ENCODE measurements at regions not wholly inside any gene's neighbourhood (a gene's known extent, or its start where the extent isn't known, plus 50 kb on each side); places are given as distances from the start of the nearest gene placed in this dataset.

DNA sequence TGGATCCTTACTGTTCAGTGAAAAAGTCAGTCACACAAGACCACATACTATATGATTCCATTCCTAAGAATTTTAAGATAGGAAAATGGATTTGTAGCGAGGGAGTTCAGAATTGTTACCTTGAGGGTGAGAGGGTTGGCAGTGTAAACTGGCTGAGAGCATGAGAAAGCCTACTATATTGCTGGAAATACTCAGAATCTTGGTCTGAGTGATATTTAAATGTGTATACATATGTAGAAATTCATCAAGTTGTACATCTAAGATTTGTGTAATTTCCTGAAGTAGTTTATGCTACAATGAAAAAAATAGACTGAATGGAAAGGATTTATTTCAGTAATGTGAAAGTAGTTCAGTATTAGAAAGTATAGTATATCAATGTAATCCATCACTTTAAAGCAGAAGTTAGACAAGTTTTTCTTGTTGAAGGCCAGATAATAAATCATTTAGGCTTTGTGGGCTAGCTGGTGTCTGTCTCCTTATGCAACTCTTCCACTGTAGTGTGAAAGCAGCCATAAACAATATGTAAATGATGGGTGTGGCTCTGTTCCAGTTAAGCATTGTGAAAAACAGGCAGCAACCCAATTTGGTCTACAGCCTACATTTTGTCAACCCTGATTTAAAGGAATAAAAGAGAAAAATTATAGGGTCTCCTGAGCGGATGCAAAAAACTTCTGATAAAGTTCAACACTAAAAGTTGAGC is 127.2 kb upstream of the THY1 start:
- DNase-seq (ENCODE audit: extremely low read depth in 1 of 2, low read depth in 1 of 2) = no peak

DNA sequence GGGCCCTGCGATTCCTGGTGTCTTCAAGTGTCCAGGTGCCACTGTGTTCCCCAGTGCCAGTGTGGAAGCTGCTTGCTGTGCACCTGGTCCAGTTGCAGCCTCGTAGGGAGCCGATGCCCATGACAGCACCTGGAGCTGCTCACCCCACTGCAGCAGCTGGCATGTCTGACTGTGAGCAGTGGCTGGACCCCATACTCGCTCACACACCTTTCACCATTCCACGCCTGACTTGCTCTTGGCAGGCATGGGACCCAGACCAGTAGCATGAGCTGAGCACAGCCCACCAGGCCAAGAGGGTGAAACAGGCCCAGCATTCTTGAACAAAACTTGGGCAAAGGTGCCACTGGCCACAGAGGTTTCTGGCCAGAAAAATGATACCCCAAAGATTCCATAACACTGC is 124.5 kb upstream of the THY1 start:
- no peak for DNase-seq (ENCODE audit: extremely low read depth in 1 of 2, low read depth in 1 of 2)

DNA sequence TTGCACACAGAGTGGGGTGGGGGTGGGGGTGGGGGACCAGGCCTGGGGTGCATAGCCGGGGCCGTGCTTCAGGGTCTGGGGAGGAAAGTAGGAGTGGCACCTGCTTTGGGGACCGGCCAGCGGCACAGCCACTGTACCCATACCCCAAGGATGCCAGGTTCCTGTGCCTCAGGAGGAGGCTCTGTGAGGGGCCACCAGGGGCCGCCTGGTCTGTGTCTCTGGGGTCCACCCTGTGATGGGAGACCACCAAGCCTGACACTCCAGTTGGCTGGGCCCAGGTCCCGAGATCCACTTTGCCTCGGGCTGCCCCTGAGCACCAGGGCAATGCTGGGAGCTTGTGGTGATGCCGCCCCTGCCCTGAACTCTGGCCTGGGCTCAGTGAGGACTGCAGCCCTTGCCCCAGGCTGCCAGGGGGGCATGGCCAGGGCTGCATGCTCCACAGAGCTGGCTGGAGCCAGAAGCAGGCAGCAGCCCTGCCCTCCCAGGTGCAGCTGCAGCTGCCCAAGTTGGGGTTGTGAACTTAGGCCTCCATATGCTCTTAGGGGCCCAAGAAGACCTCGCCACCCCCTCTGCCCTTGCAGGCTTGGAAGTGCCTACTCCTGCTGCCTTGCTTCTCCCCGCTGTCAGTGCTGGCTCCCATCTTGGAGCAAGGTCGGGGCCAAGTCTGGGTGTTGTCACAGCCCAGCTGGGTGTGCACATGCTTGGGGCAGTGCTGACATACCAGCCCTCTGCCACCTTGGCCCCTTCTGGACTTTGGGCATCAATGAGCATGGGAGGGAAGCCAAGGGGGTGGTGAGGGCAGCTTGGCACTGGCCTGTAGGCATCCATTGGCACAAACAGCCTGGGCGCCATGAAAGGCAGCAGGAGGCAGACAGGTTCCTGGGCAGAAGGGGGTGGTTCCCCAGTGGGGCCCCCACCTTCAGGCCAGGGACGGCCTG is 123.3 kb upstream of the THY1 start:
- no peak for DNase-seq (ENCODE audit: extremely low read depth in 1 of 2, low read depth in 1 of 2)

DNA sequence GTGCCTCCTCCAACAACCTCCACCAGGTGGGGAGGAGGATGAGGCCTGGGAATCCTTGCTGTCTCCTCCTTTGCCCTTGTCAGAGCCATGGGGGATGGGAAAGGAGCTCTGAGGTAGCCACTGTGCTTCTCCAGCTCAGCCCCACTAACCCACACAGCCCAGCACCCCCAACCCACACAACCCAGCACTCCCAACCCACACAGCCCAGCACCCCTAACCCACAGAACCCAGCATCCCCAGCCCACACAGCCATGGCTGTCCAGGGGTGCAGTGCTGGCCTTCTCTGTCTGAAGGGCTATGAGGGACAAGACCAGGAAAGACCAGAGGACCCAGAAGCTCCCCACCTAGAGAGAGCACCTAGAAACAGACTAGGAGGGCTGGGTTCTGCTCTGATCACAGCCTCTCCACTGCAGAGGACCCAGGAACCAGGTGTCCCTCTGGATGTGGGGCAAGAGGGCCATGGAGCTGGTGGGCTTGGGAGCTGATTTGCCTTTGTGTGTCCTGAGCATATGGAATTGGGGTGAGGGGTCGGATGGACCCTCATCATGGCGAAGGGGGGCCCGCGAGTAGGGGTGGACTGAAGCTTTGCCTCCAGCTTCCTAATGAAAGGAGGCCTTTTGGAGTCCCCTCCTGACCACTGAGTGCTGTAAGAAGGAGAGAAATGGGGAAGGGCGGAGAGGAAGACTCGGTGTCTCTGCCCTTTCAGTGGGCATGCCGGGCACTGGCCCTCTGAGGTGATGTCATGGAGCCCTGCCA is 117.6 kb upstream of the THY1 start:
- no peak for DNase-seq (ENCODE audit: extremely low read depth in 1 of 2, low read depth in 1 of 2)

DNA sequence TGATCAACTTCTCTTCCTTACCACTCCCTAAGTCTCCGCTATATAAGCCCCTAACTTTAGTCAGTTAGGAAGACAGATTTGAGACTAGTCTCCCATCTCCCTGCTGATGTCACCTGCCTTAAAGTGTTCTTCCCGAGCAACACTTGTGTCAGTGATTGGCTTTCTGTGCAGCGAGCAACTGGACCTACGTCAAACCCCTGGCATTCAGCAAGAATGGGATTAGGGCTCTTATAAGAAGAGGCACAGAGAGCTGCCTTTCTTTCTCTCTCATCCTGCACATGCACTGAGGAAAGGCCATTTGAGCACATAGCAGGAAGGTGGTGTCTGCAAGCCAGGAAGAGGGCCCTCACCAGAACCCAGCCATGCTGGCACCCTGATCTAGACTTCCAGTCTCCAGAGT is 116.6 kb upstream of the THY1 start:
- no peak for DNase-seq (ENCODE audit: extremely low read depth in 1 of 2, low read depth in 1 of 2)

DNA sequence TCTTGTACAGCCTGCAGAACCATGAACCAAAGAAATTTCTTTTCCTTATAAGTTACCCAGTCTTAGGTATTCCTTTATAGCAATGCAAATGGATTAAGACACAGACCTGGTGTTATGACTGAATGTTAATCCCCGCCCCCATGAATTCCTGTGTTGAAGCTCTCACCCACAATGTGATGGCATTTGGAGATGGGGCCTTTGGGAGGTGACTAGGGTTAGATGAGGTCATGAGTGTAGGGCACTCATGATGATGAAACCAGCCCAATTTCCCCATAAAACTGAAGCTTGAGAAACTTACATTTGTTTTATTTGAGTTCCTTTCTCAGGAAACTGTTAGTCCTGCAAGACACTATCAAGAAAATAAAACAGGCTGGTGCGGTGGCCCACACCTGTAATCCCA is 115.8 kb upstream of the THY1 start:
- DNase-seq (ENCODE audit: extremely low read depth in 1 of 2, low read depth in 1 of 2) = no peak

DNA sequence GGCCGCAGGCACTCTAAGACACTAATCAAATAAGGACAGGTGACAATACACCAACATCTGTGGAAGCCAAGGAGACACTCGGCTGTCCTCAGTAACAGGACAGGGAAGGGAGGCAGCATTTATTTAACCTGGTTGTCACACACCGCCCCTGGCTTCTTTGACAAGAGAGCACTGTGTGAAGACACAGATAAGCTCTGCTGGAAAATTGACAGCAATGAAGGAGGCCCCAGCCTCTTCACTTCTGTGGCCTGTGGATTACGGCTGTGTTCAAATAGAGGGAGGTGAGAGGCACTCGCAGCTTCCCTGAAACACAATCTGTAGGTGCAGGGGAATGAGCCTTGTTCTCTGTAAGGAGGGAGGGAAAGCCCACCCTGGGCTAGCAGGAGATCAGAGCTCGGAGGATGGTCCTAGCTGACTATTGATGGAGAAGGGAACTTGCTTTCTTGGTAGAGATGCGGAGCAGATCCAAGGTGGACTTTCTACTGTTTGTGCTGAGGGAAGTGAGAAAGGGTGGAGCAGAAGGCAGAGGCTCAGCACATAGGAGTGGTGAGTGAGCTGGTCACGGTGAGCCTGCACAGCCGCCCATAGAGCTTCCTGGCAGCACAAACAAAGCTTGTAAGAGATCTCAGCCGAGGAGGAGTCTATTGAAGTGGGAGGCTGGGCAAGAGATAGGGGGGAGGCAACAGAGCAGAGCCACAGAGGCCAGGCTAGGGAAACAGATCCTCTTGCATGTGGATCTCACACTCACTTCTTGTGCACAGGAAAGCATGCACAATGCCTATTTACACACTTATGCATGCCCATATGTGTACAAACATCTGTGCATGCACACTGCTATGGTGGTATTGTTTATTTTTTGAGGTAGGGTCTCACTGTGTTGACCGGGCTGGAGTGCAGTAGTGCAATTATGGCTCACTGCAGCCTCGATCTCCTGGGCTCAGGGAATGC is 114.6 kb upstream of the THY1 start:
- no peak for DNase-seq (ENCODE audit: extremely low read depth in 1 of 2, low read depth in 1 of 2)

DNA sequence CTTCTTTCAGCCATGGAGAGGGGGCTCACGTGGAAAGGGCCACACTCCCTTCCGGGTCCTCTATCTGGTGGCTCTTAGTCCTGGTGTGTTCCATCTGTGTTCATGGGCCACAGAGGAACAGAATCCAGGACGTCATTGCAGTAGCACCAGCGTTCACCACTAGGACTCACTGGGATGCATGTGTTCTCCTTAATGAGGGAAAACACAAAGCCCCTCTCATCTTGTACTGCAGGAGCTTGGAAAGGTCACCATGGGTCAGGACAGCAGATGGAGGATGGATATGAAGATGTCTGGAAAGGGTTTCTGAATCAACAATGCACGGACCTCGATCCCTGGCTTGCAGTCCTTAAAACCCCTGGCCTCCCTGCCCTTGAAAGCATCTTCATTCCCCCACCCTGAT is 113.8 kb upstream of the THY1 start:
- no peak for DNase-seq (ENCODE audit: extremely low read depth in 1 of 2, low read depth in 1 of 2)

DNA sequence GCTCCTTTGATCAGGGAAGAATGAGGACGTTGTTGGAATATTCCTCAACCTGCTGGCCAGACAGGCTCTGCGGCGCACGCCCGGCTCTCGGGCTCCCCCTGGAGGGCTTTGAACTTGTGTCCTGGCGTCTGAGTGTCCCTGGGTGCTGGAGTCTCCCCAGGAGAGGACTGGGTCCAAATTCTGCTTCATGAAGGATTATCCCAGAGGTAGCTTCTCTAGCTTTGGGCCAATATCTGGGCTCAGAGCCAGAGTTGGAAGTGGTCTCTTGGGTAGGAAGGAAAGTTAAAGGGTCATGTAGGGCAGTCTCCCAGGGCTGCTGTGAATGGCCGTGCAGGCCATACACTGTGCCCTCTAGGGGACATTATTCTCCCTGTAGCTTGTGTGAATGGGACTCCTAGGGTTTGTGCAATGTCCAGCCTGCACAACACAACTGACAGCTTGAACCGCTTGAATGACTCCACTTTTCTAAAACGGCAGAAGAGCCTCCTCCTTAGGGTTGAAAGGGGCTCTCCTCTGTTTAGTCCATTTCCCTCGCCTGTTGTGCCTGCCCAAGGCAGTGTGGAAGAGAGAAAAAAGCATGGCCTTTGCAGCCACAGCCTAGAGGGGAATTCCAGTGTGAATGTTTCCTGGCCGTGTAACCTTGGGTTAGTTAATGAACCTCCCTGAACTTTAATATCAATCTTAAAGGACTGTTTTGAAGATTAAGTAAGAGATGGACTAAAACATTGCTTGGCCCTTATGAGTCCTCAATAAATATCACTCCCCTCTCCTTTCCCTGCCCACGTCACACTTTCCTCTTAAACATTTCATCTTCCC is 111.2 kb upstream of the THY1 start:
- DNase-seq (ENCODE audit: extremely low read depth in 1 of 2, low read depth in 1 of 2) = peak in 1 of 2 donors; percentile 25

DNA sequence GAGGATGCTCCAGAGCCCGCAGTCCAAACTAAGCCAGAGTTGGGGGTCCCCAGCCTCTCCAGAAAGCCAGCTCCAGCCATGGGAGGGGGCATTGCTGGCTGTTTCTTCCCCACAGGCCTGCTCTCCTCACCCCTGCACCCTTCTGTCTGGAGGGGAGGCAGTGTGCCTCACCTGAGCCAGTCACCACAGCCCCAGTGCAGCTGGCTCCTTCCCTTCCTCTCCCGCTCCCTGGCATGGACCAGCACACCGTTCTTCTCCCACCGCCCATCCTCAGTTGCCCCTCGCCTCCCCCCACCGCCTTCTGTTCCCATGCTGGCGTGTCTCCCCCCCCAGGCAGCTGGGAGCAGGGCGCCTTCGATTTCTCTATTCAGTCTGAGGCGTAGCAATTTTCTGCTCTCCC is 110.5 kb upstream of the THY1 start:
- no peak for DNase-seq (ENCODE audit: extremely low read depth in 1 of 2, low read depth in 1 of 2)

DNA sequence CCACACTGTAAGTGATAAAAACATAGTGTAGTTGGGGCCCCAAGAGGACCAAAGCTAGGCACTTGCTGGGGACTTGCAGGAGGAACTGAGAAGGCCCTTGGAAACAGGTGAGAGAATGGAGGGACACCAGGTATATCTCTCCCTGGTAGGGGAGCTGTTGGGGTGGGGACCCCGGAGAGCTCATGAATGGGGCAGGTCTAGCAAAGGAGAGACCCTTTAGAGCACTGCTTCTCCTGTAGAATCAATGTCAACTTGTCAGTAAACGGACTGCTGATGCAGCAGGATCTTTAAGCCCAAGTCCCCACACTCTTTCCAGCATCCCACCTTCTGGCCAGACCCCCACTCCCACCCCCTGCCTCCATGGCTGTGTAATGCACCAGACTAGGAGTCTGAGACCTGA is 109.6 kb upstream of the THY1 start:
- DNase-seq (ENCODE audit: extremely low read depth in 1 of 2, low read depth in 1 of 2) = no peak

DNA sequence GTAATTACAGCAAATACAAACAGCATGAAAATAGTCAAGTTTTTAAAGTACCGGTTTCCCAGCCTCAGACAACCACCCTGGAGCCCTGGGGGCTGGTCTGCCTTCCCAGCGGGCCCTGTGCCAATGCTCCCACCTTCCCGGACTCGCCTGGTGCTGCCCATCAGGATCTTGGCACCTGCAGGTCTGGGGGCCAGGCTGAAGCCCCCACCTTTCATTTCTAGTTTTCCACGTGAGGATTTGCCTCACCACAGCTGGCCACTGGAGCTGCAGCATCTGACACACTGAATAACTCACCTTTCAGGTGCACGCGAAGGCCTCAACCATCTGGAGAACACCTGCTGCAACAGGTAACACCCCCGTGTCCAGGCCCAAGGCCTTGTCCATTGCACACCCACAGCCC is 108.7 kb upstream of the THY1 start:
- no peak for DNase-seq (ENCODE audit: extremely low read depth in 1 of 2, low read depth in 1 of 2)

DNA sequence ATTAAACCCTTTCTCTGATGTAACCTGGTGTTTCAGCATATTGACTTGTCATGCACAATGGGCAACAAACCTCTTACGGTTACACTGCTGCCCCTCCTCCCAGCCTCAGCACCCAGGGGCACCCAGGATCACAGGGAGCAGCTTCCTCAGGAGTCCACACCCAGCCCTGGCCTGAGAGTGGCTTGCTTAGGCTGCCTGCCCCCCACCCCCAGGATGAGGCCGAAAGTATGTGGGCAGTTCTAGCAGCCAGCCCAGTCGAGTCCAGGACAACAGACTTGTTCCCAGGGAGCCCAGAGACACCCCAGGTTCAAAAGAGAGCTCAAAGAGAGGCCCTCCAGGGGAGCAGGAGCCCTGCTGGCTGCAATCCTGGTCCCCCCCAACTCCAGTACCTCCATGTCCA is 108.1 kb upstream of the THY1 start:
- no peak for DNase-seq (ENCODE audit: extremely low read depth in 1 of 2, low read depth in 1 of 2)

DNA sequence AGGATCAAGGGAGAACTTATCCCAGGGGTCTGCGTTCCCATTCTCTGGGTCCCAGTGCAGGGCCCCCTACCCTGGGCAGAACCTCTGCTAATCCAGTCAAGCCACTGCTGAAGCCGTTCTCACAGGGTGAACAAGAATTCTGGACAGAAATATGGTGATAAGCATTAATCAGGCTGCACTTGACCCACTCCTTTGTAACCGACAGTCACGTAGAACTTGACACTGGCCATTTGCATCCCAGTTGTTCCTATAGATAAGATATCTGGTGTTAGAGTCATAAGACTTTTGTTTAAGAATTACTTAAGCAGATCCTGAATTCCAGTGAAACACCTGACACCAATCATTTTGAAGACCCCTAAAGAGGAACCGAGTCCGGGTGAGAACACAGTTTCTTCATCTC is 107.5 kb upstream of the THY1 start:
- no peak for DNase-seq (ENCODE audit: extremely low read depth in 1 of 2, low read depth in 1 of 2)

DNA sequence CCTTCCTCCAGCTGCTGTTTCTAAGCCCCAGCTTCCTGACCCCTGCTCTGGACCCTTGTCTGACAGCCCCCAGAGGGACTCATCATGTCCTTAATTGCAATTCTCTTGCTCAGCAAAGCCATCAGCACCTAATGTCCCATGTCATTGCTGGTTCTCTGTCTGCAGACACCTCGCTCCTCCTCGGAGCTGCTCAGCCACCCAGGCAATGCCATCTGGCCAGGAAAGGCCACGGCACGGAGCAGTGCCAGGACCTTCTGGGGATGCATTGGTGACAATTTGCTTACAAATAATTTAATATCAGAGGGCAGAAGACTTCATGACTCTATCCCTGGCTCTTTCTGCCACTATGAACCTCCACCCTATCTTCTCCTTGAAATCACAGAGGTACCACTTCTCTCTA is 107.0 kb upstream of the THY1 start:
- no peak for DNase-seq (ENCODE audit: extremely low read depth in 1 of 2, low read depth in 1 of 2)

DNA sequence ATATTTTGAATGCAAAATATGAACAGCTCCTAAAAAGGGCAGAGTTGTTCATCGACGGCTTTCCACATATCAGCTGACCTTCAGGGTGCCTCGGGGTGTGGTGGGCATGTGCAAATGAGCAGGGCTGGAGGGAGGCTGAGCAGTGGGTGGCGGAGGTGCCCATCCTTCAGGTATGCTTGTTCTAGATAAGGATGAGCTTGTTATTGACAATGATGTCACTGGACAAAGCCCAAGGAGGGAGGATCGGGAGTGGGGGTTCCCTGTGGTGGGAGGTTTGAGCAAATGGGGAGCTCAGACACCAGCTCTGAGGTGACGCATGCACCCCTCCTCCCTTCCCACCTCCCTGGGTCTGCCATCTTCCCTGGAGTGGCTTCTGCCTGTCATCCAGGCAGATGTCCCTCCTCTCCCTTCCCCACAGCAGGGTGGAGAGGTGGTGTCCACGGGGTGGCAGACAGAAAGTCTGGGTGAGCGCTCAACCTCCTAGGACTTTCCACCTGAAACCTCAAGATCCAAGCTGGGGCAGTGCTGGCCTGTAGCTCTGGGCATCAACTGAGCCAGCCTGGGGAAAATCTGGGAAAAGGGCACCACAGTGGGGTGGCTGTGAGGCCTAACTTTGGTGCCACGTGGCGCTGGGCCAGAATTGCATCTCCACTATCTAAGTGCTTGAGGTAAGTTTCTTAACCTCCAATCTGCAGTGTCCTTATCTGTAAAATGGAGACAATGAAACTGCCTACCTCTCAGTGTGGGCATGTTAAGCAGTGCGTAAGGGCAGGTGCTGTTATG is 106.3 kb upstream of the THY1 start:
- no peak for DNase-seq (ENCODE audit: extremely low read depth in 1 of 2, low read depth in 1 of 2)

DNA sequence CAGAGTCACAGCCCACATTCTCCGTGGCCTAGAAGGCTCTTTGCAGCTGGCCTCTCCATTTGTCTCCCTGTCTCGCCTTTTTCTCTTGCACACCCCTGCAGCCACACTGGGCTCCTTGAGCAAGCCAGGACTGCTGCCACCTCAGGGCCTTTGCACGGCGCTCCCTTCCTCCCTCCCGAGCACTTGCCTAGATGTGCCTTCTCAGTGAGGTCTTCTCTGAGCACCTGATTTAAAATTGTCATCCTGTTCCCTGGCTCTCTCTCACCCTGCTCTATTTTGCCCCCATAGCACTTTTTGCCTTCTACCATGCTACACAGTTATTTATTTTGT is 102.9 kb upstream of the THY1 start:
- no peak for DNase-seq (ENCODE audit: extremely low read depth in 1 of 2, low read depth in 1 of 2)

DNA sequence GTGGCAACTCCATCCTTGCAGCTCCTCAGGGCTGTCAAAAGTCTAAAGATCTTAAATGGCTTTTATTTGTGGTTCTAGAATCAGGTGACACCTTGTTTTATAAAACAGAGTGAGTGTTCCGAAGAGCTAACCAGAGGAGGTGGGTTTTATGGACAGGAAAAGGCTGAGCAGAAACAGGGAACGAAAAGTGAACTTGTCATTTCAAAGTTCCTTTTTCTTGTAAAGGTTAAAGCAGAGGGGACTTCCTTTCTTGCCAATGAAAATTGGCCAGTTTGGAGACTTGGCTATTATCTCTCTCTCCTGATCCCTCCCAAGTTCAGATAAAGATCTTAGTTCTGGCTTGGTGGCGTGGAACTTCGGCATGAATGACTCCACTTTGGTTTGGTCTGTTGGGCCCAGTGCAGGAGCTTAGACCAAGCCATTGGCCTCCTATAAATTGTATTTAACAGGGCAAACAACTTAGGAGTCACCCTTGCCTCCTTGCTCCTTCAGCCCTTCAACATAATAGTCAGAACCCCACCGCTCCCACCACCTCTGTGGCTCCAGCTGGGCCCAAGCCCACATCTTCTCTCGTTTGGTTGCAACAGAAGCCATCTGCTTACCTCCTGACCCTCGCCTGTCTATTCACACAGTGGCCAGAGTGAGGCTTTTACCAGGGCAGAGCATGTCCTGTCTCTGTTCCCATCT is 102.4 kb upstream of the THY1 start:
- no peak for DNase-seq (ENCODE audit: extremely low read depth in 1 of 2, low read depth in 1 of 2)

Measured in stimulated activated CD8-positive, alpha-beta memory T cell treated with anti-CD3 and anti-CD28 coated beads, Interleukin-7, amount 100 ng/mL, for 48 hours (primary cell).